ENCODE measurements at regions not wholly inside any gene's neighbourhood (a gene's known extent, or its start where the extent isn't known, plus 50 kb on each side); places are given as distances from the start of the nearest gene placed in this dataset.
"Not testable (repeated sequence)": the region's sequence is repeated elsewhere in the genome, so short reads cannot be mapped to it uniquely, and the experiment has no call there.

DNA sequence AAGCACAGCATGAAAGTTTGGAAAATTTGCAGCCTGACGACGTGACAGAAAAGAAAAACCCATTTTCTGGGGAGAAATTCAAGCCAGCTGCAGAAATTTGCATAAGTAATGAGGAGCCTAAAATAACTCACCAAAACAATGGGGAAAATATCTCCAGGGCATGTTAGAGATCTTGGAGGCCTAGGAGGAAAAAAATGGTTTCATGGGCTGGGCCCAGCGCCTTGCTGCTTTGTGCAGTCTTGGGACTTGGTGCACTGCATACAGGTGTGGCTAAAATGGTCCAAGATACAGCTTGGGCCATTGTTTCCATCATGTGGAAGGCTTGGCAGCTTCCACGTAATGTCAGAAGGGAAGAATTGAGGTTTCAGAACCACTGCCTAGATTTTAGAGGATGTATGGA is 428.5 kb upstream of the FRG2C start:
- DNase-seq (ENCODE audit: extremely low spot score, insufficient read length, low read depth) (no peak), FAIRE-seq (no peak)

DNA sequence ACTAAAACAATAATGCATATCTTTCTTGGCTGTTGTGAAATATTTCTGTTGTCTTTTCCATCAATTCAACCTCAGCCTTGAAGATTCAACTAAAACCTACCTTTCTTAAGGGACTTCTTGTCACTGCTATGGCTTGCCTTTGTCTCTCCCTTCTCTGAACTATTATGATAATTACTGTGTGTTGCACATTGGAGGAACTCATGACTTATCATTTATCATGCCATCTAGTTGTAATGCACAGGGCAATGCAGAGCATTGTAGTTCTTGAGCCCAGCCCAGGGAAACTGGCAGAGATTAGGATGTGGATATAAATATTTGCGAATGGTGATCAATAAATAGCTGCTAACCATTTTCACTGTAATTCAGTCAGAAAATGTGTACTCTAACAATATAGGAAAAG is 427.1 kb upstream of the FRG2C start:
- DNase-seq (ENCODE audit: extremely low spot score, insufficient read length, low read depth) (no peak), FAIRE-seq (no peak)

DNA sequence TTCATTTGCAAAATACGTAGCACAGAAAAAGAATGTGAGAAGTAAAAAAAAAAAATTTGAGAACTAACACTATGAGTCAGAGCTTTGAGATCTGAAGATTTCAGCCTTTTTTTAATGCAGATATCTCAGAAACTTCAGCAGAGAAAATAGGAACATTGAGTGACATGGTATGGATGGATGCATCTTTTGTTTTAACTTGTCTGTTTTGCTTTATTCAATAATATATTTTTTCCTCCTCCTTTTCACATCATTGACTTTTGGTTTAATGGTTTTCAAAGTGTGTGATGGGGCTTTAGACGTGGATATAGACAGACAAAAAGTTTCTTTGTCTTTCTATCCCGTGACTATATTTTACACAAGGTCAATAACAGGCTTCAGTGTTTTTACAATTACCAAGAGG is 426.7 kb upstream of the FRG2C start:
- DNase-seq (ENCODE audit: extremely low spot score, insufficient read length, low read depth) (no peak), FAIRE-seq (no peak)

DNA sequence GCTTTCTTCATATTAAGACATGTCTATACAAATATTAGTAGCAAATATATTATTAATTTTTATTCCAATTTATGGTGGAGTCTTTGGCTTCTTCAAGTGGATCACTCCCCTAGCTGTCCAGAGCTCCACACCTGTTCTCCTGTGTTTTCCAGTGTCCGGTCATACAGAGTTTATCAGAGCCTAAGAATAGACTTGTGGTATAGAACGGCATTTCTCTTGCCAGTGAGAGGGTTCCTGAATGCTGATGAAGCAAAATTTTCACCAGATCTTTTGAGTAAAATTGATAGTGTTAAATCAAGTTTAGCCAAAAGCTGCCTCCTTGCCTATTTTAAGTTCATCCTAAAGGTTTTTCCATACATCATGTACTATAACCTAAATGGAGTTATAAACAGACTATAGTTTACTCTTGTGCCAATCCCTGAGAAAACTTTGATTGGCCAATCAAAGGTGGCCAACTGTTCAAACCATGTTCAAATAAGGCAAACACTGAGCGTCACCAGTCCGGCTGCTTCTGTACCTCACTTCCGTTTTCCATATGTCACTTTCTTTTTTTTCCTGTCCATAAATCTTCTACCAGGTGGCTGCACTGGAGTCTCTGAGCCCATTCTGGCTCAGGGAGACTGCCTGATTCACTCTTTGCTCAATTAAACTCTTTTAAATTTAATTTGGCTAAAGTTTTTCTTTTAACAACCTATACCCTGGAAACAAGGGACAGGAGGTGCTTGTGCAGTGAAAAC is 422.7 kb upstream of the FRG2C start:
- FAIRE-seq: not testable (repeated sequence)

DNA sequence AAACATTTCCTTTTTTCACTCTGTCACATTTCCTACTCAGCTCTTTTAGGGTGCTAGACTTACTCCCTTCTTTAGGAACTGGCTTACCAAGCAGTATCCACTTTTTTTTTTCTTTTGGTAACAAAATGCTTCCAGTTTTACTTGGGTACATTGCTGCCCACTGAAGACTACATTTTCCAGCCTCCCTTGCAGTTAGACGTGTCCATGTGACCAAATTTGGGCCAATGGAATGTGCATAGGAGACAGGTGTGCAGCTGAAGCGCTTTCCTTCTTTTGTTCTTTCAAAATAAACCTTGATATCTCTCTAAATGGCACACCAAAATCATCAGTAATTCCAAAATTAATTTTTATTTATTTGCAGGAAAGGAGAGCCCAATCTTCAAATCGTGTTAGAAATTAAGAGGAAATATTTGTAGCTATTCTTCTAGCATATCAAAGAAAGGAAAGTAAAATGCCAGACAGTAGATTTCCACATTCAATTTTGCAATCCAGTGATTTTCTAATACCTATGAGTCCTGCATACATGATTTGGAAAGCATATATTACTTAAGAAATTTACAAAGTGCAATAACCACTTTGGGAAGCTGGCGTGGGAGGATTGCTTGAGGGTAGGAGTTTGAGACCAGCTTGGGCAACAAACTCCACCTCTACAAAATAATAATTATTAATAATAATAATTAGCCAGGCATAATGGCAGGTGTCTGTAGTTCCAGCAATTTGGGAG is 422.0 kb upstream of the FRG2C start:
- no peak for DNase-seq (ENCODE audit: extremely low spot score, insufficient read length, low read depth)

More for the DNA sequence above, 422.7 kb upstream of the FRG2C start:
- DNase-seq (ENCODE audit: extremely low spot score, insufficient read length, low read depth): not testable (repeated sequence)

DNA sequence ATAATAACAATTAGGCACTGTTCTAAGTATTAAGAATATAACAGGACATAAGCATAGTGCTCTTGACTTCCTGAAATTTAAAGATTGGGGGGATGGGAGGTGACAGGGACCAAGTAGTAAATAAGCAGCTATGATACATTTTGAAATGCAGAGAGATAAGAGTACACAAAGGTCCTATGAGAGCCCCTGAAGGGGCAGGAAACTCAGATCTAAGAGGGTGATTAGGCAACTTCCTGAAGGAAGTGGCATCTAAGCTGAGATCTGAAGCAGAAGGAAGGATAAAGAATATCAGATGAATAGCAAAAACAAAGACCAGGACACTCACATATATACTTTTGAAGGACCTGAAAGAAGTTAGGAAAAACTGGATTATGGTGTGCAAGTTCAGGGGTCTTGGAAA is 415.2 kb upstream of the FRG2C start:
- no peak for FAIRE-seq
- DNase-seq (ENCODE audit: extremely low spot score, insufficient read length, low read depth): no peak

More for the DNA sequence above, 422.0 kb upstream of the FRG2C start:
- no peak for FAIRE-seq

DNA sequence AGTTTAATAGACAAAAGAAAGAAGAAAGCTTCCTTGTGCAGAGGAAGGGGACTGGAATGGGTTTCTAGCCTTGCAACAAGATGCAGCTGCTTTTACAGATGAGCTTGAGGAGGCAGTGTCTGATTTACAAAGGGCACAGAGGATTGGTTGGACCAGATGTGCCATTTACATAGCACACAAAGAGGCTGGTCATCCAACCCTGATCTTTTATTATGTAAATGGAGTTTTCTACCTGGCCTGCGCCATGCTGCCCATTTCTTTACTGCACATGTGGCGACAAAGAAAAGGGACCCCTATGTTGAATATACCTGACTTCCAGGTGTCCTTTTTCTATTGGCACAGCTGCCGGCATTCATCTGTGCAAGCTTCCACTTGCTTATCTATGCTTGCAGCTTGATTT is 409.4 kb upstream of the FRG2C start:
- DNase-seq (ENCODE audit: extremely low spot score, insufficient read length, low read depth) (no peak), FAIRE-seq (no peak)

DNA sequence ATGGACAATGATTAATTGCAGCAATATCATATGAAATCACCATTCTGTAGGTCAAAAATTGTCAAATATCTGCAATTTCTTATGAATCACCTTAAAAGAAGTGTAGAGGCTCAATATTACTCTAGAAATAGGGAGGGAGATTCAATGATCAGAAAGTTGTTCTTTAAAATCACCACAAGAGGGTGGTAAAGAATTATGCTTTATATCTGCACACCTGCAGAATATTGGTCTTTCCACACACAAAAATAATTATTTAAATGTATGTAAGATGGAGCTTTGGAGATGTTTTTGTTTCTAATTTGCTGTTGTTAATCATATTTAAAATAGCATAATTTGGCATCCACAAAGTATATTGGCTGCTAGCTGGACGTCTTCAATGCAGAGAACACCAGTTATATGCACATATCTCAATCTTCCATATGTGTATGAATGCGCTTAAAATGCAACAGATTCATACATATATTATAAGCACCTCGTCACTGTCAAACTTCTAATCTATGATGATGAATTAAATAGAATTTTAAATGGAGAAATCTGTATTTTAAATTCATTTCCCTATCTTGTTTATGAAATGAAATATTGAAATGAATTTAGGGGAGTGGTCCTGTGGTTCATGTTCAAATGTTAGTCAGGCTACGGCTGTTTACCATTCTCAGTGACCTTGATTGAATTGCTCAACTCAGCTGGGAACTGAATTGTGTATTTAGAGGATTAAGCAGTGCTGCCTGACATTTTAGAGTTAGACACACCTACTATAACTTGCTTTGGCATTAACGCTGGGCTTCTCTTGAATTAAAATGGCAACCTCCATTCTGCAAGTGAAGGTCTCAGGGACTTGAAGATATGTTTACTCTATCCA is 405.1 kb upstream of the FRG2C start:
- not testable (repeated sequence) for DNase-seq (ENCODE audit: extremely low spot score, insufficient read length, low read depth)
- peak; percentile 51 for FAIRE-seq

DNA sequence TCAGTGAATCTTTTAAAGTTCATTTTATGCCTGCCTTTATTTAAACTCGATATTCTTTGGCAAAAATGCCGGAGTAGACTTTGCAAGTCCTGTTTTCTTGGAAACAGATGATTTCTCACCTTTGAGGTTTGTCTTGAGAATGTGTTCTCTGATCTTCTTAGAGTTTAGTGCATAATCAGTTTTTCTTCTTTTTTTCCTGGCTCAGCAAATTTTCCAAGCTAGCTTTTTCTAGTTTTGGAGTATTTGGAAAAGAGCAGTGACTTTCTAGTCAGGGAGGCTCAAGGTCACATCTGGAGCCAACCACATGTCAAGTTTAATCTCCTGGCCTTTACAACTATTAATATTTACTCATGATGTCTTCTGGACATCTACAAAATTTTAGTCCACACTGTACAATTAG is 403.2 kb upstream of the FRG2C start:
- not testable (repeated sequence) for DNase-seq (ENCODE audit: extremely low spot score, insufficient read length, low read depth); FAIRE-seq

DNA sequence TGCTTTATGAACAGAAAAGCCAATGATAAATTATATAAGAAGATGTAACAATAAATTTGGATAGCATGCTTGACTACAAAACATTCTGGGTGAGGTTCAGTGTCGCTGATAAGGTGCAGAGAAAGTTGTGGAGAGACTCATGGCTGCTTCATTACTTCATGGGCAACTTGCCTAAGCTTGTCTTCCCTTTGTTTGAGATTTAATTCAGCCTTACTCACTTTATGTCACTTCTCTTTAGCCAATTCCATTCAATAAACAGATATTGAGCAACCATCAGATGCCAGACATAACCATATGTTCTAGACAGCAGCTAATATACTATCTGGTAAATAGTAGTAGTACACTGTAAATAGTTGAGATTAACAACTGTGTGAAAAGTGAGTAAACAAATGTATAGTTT is 401.5 kb upstream of the FRG2C start:
- DNase-seq (ENCODE audit: extremely low spot score, insufficient read length, low read depth): no peak
- no peak for FAIRE-seq

DNA sequence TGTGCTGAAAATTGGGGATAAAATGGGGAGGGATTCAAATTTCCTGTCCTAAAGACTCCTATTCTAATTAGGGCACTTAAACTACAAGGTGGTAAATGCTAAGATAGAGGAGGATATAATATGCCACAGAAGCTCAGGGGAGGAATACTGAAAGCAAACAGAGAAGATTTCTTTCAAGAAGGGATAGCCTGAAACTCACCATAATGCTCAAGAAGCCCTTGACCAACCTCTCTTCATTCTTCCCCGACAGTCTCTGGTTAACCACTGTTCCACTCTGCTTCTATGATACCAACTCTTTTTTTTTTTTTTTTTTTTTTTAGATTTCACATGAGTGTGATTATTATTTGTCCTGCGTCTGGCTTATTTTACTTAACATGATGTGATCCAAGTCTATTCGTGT is 398.2 kb upstream of the FRG2C start:
- DNase-seq (ENCODE audit: extremely low spot score, insufficient read length, low read depth): no peak
- FAIRE-seq: no peak

DNA sequence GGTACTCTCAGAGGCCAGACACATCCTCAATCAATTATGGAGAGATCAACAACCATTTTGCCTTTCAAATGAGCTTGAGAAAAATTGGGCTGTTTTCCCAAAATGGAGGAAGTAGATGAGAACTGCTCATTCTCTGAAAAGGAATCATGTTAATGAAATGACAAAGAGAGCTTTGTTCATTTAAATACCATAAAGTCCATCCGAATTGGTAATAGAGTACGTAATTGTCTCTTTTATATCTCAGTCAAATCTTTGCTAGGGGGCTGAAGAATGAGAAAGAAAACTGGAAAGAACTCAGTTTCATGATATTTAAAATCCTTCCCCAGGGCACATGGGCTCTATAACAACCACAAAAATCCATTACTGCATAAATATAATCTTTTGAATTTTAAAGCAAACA is 395.6 kb upstream of the FRG2C start:
- not testable (repeated sequence) for DNase-seq (ENCODE audit: extremely low spot score, insufficient read length, low read depth)
- peak; percentile 54 for FAIRE-seq

DNA sequence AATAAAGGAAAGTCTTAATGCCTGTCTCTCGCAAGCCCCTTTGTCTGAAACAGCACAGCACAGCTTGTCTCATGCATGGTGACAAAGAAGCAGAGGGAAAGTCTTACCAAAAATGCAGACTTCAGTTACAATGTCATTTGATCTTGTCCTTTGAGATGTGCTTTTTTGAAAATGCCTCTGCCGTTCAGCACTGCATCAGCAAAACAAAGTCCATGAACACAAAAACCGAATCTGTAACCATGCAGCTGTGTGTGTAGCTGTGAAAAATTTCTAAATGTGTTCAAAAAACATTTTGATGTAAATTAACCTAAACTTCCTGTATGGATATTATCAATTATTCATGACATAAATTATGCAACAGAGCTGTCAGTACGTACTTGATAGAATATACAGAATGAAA is 391.9 kb upstream of the FRG2C start:
- FAIRE-seq; DNase-seq (ENCODE audit: extremely low spot score, insufficient read length, low read depth): not testable (repeated sequence)

DNA sequence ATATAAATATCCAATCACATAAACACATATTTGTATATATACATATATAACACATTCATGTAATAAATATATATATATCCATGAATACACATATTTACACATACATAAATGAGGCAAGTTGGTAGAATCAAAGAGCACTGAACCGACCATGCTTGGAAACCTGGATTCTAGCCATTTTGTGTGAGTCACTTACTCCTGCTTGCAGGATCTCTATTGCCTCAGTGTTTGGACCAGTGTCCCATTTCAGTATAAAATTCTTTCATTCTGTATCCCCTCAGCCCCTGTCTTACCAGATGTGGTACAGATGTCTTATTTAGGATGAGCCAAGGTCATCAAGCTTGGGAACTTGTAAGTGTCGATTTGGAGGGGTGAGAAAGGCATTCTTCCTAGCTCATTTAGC is 391.4 kb upstream of the FRG2C start:
- DNase-seq (ENCODE audit: extremely low spot score, insufficient read length, low read depth) (no peak), FAIRE-seq (no peak)

DNA sequence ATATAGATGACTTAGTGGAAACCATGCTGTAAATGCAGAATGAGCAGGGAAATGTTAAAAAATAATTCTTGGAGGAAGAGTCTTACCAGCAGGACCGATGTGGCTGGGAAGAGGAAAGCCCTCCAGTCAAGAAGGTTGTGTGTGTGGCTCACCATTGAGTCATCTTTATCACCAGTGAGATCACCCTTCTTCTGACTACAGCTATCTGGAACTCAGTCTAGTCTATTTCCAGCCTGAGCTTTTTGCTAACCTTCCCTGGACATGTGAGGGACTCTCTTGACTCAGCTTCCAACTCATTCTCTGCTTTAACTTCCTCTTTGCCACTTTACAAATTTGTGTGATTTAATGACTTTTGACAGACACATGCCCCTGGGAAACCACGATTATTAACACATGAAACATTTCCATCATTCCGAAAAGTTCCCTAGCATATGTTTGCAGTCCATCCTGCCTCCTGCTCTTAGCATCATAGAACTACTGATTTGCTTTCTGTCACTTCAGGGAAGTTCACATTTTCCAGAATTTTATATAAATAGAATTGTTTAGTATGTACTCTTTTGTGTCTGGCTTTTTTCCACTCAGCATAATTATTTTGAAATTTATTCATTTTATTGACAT is 378.5 kb upstream of the FRG2C start:
- FAIRE-seq; DNase-seq (ENCODE audit: extremely low spot score, insufficient read length, low read depth): not testable (repeated sequence)

DNA sequence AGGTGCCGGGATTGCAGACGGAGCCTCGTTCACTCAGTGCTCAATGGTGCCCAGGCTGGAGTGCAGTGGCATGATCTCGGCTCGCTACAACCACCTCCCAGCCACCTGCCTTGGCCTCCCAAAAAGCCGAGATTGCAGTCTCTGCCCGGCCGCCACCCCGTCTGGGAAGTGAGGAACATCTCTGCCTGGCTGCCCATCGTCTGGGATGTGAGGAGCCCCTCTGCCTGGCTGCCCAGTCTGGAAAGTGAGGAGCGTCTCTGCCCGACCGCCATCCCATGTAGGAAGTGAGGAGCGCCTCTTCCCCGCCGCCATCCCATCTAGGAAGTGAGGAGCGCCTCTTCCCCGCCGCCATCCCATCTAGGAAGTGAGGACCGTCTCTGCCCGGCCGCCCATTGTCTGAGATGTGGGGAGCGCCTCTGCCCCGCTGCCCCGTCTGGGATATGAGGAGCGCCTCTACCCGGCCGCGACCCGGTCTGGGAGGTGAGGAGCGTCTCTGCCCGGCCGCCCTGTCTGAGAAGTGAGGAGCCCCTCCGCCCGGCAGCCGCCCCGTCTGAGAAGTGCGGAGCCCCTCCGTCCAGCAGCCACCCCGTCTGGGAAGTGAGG is 375.1 kb upstream of the FRG2C start:
- FAIRE-seq; DNase-seq (ENCODE audit: extremely low spot score, insufficient read length, low read depth): not testable (repeated sequence)

DNA sequence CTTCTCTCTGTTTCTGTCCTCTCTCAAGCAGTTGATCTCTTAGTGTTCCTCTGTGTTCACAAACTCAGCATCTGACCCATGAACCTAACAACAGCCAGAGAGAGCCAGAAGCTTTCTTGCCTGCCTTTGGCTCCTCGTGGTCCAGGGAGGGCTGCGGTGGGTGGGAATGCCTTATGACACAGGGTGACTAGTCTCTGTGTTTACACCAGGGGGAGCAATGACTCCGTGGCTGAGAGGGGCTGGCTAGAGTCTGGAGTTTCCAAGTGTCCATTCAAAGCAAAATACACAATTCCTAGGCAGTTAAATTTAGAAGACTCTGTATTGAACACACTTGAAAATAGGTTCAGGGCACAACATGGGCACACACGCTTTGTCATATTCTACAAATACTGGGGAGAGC is 370.0 kb upstream of the FRG2C start:
- no peak for DNase-seq (ENCODE audit: extremely low spot score, insufficient read length, low read depth)
- no peak for FAIRE-seq

DNA sequence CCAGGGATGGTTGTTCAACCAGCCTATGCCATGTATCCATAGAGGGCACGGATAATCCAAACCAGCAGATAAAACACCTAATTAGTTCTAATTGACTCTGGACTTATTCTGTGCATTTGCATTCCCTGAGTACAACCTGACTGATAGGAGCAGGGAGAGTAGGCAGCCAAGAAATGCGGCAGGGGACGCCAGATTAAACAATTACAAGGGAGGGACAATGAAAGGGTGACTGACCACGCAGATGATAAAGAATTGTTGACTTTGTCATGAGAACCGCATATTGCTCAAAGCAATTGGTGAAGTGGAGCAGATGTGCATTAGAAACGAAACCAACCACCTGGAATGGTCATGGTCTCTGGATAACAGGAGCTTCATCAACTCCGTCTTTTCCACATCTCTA is 369.1 kb upstream of the FRG2C start:
- DNase-seq (ENCODE audit: extremely low spot score, insufficient read length, low read depth): no peak
- no peak for FAIRE-seq

DNA sequence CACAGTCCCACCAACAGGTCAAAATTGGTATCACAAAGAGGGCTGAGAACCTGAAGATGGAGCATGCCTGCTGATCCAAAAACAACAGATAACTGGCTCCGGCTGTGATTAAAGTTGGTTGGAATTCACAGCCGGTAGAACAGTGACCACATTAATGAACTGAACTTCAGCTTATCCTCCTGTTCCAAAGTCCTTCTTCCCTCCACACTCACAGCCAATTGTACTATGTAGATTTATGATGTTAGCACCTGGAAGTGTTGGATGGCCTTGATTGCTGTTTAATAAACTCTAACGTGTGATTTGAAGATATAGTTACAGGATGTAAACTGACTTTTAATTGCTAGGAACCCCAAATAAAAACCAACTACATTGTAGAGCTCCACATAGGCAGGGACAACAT is 367.3 kb upstream of the FRG2C start:
- FAIRE-seq: no peak

DNA sequence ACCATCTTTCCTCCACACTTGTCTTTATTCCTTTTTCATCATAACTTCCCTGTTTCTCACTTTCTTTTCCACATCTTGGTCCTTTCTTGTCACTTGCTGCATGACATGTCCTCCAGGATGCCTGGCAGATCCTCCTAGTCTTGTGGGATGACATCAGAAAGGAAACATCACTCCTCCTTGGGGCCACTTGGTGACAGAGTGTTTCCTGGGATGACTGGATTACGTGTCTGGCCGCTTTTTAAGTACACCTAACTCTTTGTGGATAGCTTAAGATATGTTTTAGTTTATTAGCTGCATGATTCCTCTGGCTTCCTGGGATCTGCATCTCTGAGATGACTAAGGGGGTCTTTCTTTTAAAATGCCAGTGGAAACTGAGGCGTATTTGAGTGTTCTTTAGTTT is 363.5 kb upstream of the FRG2C start:
- DNase-seq (ENCODE audit: extremely low spot score, insufficient read length, low read depth) (no peak), FAIRE-seq (no peak)

More for the DNA sequence above, 367.3 kb upstream of the FRG2C start:
- DNase-seq (ENCODE audit: extremely low spot score, insufficient read length, low read depth): no peak
